HG02938 (cell line): ENCODE measurements at regions not wholly inside any gene's neighbourhood (a gene's known extent, or its start where the extent isn't known, plus 50 kb on each side); places are given as distances from the start of the nearest gene placed in this dataset.

Experiments used
- ATAC-seq: cut with Tn5 transposase; IDR thresholded peaks from one replicate; pipeline ENCODE4 v1.9.1; 2021; ENCODE audit warnings: mild to moderate bottlenecking, moderate library complexity; ENCODE audit not compliant: unreplicated experiment

- ATAC-seq: peak; percentile 67
Measured at GRCh38 chr2:221050020-221050795, 521.9 kb downstream of the EPHA4 start.

DNA sequence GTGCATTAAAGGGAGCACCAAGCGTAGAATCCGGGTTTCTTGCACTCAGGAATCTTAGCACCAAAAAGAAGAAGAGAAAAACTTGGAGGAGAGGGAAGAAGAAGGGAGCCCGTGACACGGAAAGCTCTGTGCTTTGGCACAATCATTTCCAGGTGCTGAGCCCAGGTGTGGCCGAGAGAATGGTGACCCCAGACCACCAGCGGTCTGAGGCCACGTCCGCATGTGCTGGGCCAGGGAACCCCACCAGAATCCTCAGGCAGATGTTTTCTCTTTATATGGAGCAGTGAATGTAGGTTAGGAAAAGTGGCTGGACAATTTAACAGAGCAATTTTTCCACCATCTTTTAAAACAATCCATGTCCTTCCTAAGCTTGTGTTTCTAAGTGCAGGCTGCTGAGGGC is 520.9 kb downstream of the EPHA4 start:
- no peak for ATAC-seq

DNA sequence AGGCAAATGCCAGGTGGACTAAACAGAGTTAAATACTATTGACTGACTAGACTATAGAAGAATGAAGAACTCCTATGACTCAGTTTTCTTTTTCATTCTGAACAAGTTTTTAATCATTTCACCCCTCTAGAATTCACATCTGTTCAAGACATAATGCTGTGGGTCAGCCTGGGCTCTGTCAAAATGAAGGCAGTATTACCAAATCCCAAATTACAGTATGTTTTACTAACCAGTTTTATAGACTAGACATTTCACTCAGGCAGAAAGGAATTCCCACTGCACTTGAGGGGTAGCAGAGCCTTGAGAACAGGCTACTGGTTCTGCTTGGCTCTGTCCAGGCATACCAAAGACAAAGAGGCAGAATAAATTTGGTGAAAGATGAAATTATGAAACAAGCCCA is 511.7 kb downstream of the EPHA4 start:
- no peak for ATAC-seq

GRCh38 chr2:221063568-221063967 is 508.5 kb downstream of the EPHA4 start:
- no peak for ATAC-seq

- ATAC-seq: no peak
Measured at GRCh38 chr2:221064058-221064854, 507.8 kb downstream of the EPHA4 start.

DNA sequence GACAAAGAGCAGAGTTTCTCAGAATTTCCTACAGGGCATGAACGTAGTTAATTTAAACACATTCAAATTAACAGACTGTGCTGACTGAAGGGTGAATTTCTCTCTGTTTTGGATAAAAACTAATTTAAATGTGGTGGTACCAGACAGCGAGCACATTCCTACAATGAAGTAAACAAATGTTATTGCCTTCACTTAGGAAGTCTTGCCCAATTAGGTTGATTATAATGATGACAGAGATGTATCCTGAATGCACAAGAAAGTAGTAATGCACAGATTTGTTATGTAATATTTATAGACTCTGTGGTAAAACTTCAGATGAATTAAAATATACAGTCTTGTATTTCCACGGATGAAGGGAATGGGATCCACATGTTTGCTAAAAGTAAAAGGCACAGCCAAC is 507.2 kb downstream of the EPHA4 start:
- no peak for ATAC-seq

GRCh38 chr2:221068123-221068522 is 504.0 kb downstream of the EPHA4 start:
- ATAC-seq: no peak

- ATAC-seq: no peak
Measured at GRCh38 chr2:221070106-221070505, 502.0 kb downstream of the EPHA4 start.

GRCh38 chr2:221073326-221074049 is 498.6 kb downstream of the EPHA4 start:
- no peak for ATAC-seq

- ATAC-seq: no peak
Measured at GRCh38 chr2:221074238-221074637, 497.9 kb downstream of the EPHA4 start.

DNA sequence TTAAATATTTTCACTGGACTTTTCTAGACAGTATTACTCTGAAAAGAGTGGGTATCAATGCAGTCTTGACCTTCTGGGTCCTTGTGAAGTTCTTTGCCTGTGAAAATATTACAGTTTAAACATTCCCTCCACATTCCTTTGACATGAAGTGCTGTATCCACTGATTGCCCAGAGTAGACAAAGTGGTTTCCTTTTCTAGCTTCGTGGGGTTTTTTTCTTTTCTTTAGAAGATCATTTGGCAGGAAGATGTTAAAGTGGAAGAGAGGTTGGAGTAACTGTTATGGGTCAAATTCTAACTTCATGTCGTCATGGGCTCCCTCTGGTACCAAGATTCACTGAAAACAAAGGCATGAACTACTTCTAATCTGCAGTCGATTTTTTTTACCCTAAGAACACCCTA is 496.9 kb downstream of the EPHA4 start:
- no peak for ATAC-seq

DNA sequence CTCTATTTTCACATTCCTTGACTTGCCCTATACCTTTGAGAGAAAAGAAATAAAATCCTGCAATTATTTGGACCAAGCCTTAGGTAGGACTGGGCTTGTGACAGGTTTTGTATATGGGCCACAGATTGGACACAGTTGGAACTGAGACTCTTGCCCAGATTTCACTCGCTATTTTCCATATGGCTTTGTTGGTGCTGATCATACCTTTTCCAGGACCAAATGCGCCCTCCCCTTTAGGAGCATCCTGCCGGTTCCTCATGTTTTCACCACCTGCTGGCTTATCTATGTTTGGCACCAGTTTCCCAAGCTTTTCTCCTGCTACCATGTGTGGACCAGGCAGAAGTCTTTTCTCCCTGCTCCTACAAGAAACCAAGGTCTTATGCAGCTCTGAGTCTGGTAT is 494.9 kb downstream of the EPHA4 start:
- no peak for ATAC-seq

- ATAC-seq: no peak
Measured at GRCh38 chr2:221077799-221078198, 494.3 kb downstream of the EPHA4 start.

- ATAC-seq: no peak
Measured at GRCh38 chr2:221085341-221085900, 486.7 kb downstream of the EPHA4 start.

DNA sequence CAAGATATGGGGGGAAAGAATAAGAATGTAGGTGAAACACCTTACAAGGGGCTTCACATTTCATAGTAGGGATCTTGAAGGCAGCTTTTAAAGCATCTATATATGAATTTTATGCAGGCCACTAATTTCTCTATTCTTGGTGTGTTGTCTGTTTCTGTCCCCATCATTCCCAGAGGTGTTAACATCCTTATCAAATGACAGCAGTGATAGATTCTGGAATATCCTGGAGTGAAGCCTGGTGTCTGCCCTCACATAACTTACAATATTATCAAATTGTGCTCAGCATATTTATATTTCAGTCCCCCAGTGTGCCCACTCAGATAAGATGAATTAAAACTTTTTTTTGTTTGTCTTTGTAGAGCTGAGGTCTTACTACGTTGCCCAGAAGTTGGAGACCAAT is 486.2 kb downstream of the EPHA4 start:
- no peak for ATAC-seq

GRCh38 chr2:221087779-221088178 is 484.3 kb downstream of the EPHA4 start:
- ATAC-seq: no peak

- no peak for ATAC-seq
Measured at GRCh38 chr2:221088506-221088905, 483.6 kb downstream of the EPHA4 start.

- ATAC-seq: no peak
Measured at GRCh38 chr2:221095356-221095755, 476.7 kb downstream of the EPHA4 start.

DNA sequence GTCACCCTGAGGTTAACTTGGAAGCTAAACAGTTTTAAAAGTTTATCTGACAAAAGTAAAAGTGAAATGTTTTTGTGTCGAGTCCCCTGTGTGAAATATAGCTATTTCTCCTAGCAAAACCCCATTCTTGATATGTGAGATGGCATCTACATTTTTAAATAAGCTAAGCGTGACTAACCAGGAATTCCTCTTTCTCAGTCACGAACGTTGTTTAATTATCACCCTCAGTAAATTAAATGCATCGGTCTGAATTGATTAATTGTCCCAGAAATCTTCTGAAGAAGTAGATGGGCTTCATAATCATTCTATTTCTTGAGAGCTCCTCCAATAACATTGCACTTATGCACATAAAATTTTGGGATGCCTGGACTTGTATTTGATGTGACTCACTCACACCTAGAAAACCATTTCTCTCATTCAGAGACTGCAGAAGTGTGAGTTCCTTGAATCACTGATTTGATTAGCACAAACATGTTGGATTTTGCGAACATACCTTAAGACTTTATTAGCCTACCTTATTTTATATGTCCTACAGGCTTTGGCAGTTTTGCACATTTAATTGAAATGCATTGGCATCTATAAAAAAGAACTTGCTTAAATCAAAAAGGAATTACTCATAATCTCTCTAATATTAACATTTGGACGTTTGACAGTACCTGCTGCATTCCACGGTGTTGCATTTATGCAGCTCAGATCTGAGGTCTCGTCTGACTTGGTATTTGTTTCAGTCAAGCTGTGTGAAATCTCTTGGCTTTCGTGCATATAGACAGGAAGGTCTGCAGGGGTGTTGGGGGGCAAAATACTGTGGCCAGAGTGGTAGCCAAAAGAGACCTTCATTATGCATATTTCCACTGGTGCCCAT is 475.2 kb downstream of the EPHA4 start:
- no peak for ATAC-seq

- ATAC-seq: no peak
Measured at GRCh38 chr2:221097568-221097915, 474.6 kb downstream of the EPHA4 start.
